PC-9 (cell line): ENCODE measurements at regions not wholly inside any gene's neighbourhood (a gene's known extent, or its start where the extent isn't known, plus 50 kb on each side); places are given as distances from the start of the nearest gene placed in this dataset.

ENCODE experiments used
- BruUV-seq: library from RNA; stranded (reverse); fragments of 400-500 nt; replicated peaks from 2 replicates; lab custom pipeline; 2021; lab: Mats Ljungman, UMichigan
- CTCF ChIA-PET: fragments of 300-600 bp; sonication (Branson Sonifier 250); formaldehyde crosslinking; loops from one replicate; lab custom pipeline; 2022; ENCODE audit warnings: antibody characterized with exemption; lab: Charles Lee
- POLR2A ChIA-PET: fragments of 300-600 bp; sonication (Branson Sonifier 250); formaldehyde crosslinking; loops from one replicate; lab custom pipeline; 2022; ENCODE audit warnings: antibody characterized with exemption; ENCODE audit not compliant: unreplicated experiment; lab: Charles Lee
- DNase-seq, 2 experiments: peaks; one replicate each; pipeline versions ENCODE4 v3.0.0 to v3.0.0-alpha.2; 2015 to 2022; ENCODE audit warnings: mixed read lengths in 1 of 2
- H2AFZ ChIP-seq: fragments of 200-600 bp; sonication (generic); 2 replicates; pipeline ENCODE4 v1.8.1; 2017; ENCODE audit warnings: antibody characterized with exemption
- H3F3A ChIP-seq: fragments of 200-600 bp; sonication (generic); 2 replicates; pipeline ENCODE4 v1.8.1; 2017; ENCODE audit warnings: antibody characterized with exemption, mild to moderate bottlenecking, low read depth; ENCODE audit not compliant: insufficient read depth
- H3K27ac ChIP-seq: fragments of 200-600 bp; sonication (generic); 2 replicates; pipeline ENCODE4 v1.6.1; 2016; ENCODE audit warnings: mixed run types
- H3K27me3 ChIP-seq: fragments of 200-600 bp; sonication (generic); 2 replicates; pipeline ENCODE4 v1.6.1; 2016; ENCODE audit warnings: low read depth, mixed run types; ENCODE audit not compliant: insufficient read depth
- H3K36me3 ChIP-seq: fragments of 200-600 bp; sonication (generic); 2 replicates; pipeline ENCODE4 v1.6.1; 2016; ENCODE audit warnings: low read depth, mixed run types
- H3K4me1 ChIP-seq: fragments of 200-600 bp; sonication (generic); replicated peaks from 2 replicates; pipeline ENCODE4 v1.6.1; 2016; ENCODE audit warnings: mixed run types; ENCODE audit not compliant: insufficient read depth
- H3K4me2 ChIP-seq: fragments of 200-600 bp; sonication (generic); 2 replicates; pipeline ENCODE4 v1.6.1; 2017; ENCODE audit warnings: mixed run types
- H3K4me3 ChIP-seq: fragments of 200-600 bp; sonication (generic); 2 replicates; pipeline ENCODE4 v1.6.1; 2016; ENCODE audit warnings: mixed run types
- H3K79me2 ChIP-seq: fragments of 200-600 bp; sonication (generic); 2 replicates; pipeline ENCODE4 v1.6.1; 2017; ENCODE audit warnings: low read depth, mixed run types
- H3K9me2 ChIP-seq: fragments of 200-600 bp; sonication (generic); 2 replicates; pipeline ENCODE4 v1.8.1; 2017; ENCODE audit warnings: mild to moderate bottlenecking; ENCODE audit not compliant: insufficient read depth
- H3K9me3 ChIP-seq: fragments of 200-600 bp; sonication (generic); 2 replicates; pipeline ENCODE4 v1.8.1; 2016; ENCODE audit warnings: low read depth; ENCODE audit not compliant: insufficient read depth
- H4K20me1 ChIP-seq: fragments of 200-600 bp; sonication (generic); 2 replicates; pipeline ENCODE4 v1.8.1; 2017; ENCODE audit not compliant: insufficient read depth
- CTCF ChIP-seq: fragments of 200-600 bp; sonication (generic); conservative IDR thresholded peaks from 2 replicates; pipeline ENCODE4 v1.6.1; 2017; ENCODE audit warnings: mixed run types, antibody characterized with exemption, mild to moderate bottlenecking, moderate library complexity
- EZH2 ChIP-seq: fragments of 200-600 bp; sonication (generic); IDR thresholded peaks from 2 replicates; pipeline ENCODE4 v1.8.0; 2017; ENCODE audit warnings: antibody characterized with exemption, low read depth
- intact Hi-C: fragments of 100-400 bp; cut with micrococcal nuclease; formaldehyde crosslinking; loops from one replicate; pipeline ENCODE4 v1.10.0; 2022; ENCODE audit not compliant: unreplicated experiment

- Histone ChIP-seq H2AFZ (no peak overlapping the region), H3K4me3 (no peak overlapping the region), H3K27ac (no peak overlapping the region), H3K9me3 (no peaks in the 10 kb centered on the region), H3F3A (no peaks in the 10 kb centered on the region), H3K9me2 (no peaks in the 10 kb centered on the region), H3K27me3 (peaks cover 22% of the 10 kb centered on the region), H3K4me1 (no peaks in the 10 kb centered on the region), H3K36me3 (no peaks in the 10 kb centered on the region), H3K79me2 (no peaks in the 10 kb centered on the region), H3K4me2 (no peak overlapping the region), H4K20me1 (no peaks in the 10 kb centered on the region)
- BruUV-seq, result no TSS peak
- no peak for DNase-seq
- ChIA-PET POLR2A (no interaction called here), CTCF (no interaction called here)
- no peak for TF ChIP-seq CTCF
- TF ChIP-seq EZH2, result no peak
- intact Hi-C loops, result no loop called here
These were observed 56.8 kb upstream of the FAM181A start for GRCh38 chr14:93870377-93870776.

GRCh38 chr14:93869427-93869826 is 57.7 kb upstream of the FAM181A start:
- Histone ChIP-seq H3F3A (no peaks in the 10 kb centered on the region), H3K4me1 (no peaks in the 10 kb centered on the region), H3K9me2 (no peaks in the 10 kb centered on the region), H3K79me2 (no peaks in the 10 kb centered on the region), H3K27ac (no peak overlapping the region), H3K4me2 (no peak overlapping the region), H2AFZ (no peak overlapping the region), H3K27me3 (peaks cover 22% of the 10 kb centered on the region), H4K20me1 (no peaks in the 10 kb centered on the region), H3K36me3 (no peaks in the 10 kb centered on the region), H3K9me3 (no peaks in the 10 kb centered on the region), H3K4me3 (no peak overlapping the region)
- no TSS peak for BruUV-seq
- CTCF ChIA-PET, result no interaction called here
- POLR2A ChIA-PET, result no interaction called here
- intact Hi-C loops, result no loop called here
- TF ChIP-seq CTCF (no peak), EZH2 (no peak)
- DNase-seq, result no peak

GRCh38 chr14:93868165-93868564 is 59.0 kb upstream of the FAM181A start:
- no peaks in the 10 kb centered on the region for H4K20me1 ChIP-seq
- POLR2A ChIA-PET, result no interaction called here
- no peak for DNase-seq

More at GRCh38 chr14:93868165-93868564, 59.0 kb upstream of the FAM181A start:
- Histone ChIP-seq H3K4me3 (no peak overlapping the region), H3K4me1 (no peaks in the 10 kb centered on the region), H3F3A (no peaks in the 10 kb centered on the region), H3K79me2 (no peaks in the 10 kb centered on the region), H3K36me3 (no peaks in the 10 kb centered on the region), H3K4me2 (no peak overlapping the region), H2AFZ (no peak overlapping the region), H3K27me3 (peaks cover 22% of the 10 kb centered on the region), H3K9me3 (no peaks in the 10 kb centered on the region), H3K27ac (no peak overlapping the region), H3K9me2 (no peaks in the 10 kb centered on the region)
- CTCF ChIA-PET, result no interaction called here
- intact Hi-C loops, result no loop called here
- TF ChIP-seq EZH2, result no peak
- TF ChIP-seq CTCF, result no peak
- no TSS peak for BruUV-seq
